K562 (cell line): ENCODE measurements at regions not wholly inside any gene's neighbourhood (a gene's known extent, or its start where the extent isn't known, plus 50 kb on each side); places are given as distances from the start of the nearest gene placed in this dataset.

ENCODE experiments used
- ATAC-seq: fragments of 200-7000 bp; cut with Tn5 transposase; 3 replicates; pipeline ENCODE4 v1.9.1; 2020; ENCODE audit warnings: moderate library complexity
- BruUV-seq: library from RNA; stranded (reverse); fragments of 400-500 nt; replicated peaks from 2 replicates; lab custom pipeline; 2021; lab: Mats Ljungman, UMichigan
- CTCF ChIA-PET: fragments of 300-600 bp; formaldehyde crosslinking; extraction: SDS; loops from one replicate; lab custom pipeline; 2021; ENCODE audit warnings: low intra/inter-chr PET ratio; lab: Yijun Ruan, JAX
- POLR2A ChIA-PET: fragments of 300-600, 350-650 bp; sonication (Branson Sonifier 250); formaldehyde crosslinking; extraction: SDS; loops from one replicate; lab custom pipeline; 2021; ENCODE audit warnings: antibody characterized with exemption, inconsistent platforms; lab: Yijun Ruan, JAX
- DNase-seq, 4 experiments: peaks; one replicate each; pipeline versions ENCODE4 v3.0.0 to v3.0.0-alpha.2; 2011 to 2018; ENCODE audit warnings: low spot score in 3 of 4, mixed read lengths in 3 of 4; ENCODE audit errors: extremely low read depth in 1 of 4
- FAIRE-seq: peaks from 2 replicates; lab custom pipeline; 2011; peaks lifted over from hg19 to GRCh38; lab: Jason Lieb, UNC
- H2AFZ ChIP-seq: 2 replicates; pipeline ENCODE4 v1.6.0; 2011; ENCODE audit warnings: low read depth, low read length, control low read depth, inconsistent platforms
- H3K27ac ChIP-seq: fragments of 200-600 bp; 3 replicates; pipeline ENCODE4 v1.8.0; 2011; ENCODE audit warnings: low read depth, mild to moderate bottlenecking, control low read depth, inconsistent platforms, low read length, moderate library complexity, mixed read lengths; ENCODE audit errors: extremely low read depth
- H3K27me3 ChIP-seq, 2 experiments: fragments of 300-600 bp in 1 of 2; 2 replicates in 1 of 2; 3 replicates in 1 of 2; pipeline versions ENCODE4 v1.6.0 to v1.8.0; 2011; ENCODE audit warnings: inconsistent platforms in 2 of 2, low read length in 2 of 2, mild to moderate bottlenecking in 1 of 2, mixed read lengths in 1 of 2, moderate library complexity in 1 of 2; ENCODE audit not compliant: control insufficient read depth in 2 of 2, insufficient read depth in 2 of 2
- H3K36me3 ChIP-seq: fragments of 300-600 bp; 3 replicates; pipeline ENCODE4 v1.8.0; 2011; ENCODE audit warnings: mild to moderate bottlenecking, low read length, inconsistent platforms; ENCODE audit not compliant: control insufficient read depth, insufficient read depth
- H3K4me1 ChIP-seq, 2 experiments: fragments of 200-600 bp in 1 of 2; replicated peaks in 1 of 2; 2 replicates in 1 of 2; 3 replicates in 1 of 2; pipeline versions ENCODE4 v1.5.1 to v1.8.0; 2011; ENCODE audit warnings: inconsistent platforms in 2 of 2, low read length in 2 of 2, mild to moderate bottlenecking in 1 of 2, mixed read lengths in 1 of 2, moderate library complexity in 1 of 2; ENCODE audit not compliant: control insufficient read depth in 2 of 2, insufficient read depth in 2 of 2
- H3K4me2 ChIP-seq: 2 replicates; pipeline ENCODE4 v1.6.1; 2011; ENCODE audit warnings: low read length, control low read depth, inconsistent platforms, mixed read lengths; ENCODE audit not compliant: insufficient read depth
- H3K4me3 ChIP-seq: fragments of 200-600 bp; sonication (generic), shearing (Covaris generic); 2 replicates; pipeline ENCODE4 v1.5.1; 2016; ENCODE audit warnings: control low read depth, inconsistent platforms
- H3K79me2 ChIP-seq: fragments of 200-600 bp; 3 replicates; pipeline ENCODE4 v1.8.0; 2011; ENCODE audit warnings: low read length, inconsistent platforms; ENCODE audit not compliant: control insufficient read depth, insufficient read depth
- H3K9ac ChIP-seq, 2 experiments: 2 replicates each; pipeline versions ENCODE4 v1.6.0 to v1.6.1; 2011; ENCODE audit warnings: low read depth in 2 of 2, low read length in 2 of 2, control low read depth in 1 of 2, inconsistent platforms in 1 of 2, mild to moderate bottlenecking in 1 of 2, mixed read lengths in 1 of 2; ENCODE audit not compliant: insufficient read depth in 1 of 2
- H3K9me1 ChIP-seq: one replicate; pipeline ENCODE4 v1.6.0; 2011; ENCODE audit warnings: inconsistent platforms, mild to moderate bottlenecking, low read length, moderate library complexity; ENCODE audit not compliant: control insufficient read depth, insufficient read depth
- H3K9me3 ChIP-seq: replicated peaks from 2 replicates; pipeline ENCODE4 v1.5.1; 2011; ENCODE audit warnings: low read depth, low read length, inconsistent platforms; ENCODE audit not compliant: control insufficient read depth, insufficient read depth
- H4K20me1 ChIP-seq: replicated peaks from 2 replicates; pipeline ENCODE4 v1.6.1; 2011; ENCODE audit warnings: low read length, inconsistent platforms, mixed read lengths; ENCODE audit not compliant: control insufficient read depth, insufficient read depth
- ASH1L ChIP-seq: fragments of 450-650 bp; IDR thresholded peaks from 2 replicates; pipeline ENCODE4 v1.6.1; 2018; ENCODE audit warnings: borderline replicate concordance, mild to moderate bottlenecking, low read depth; ENCODE audit not compliant: partially characterized antibody
- HNRNPUL1 ChIP-seq: fragments of 200-400 bp; formaldehyde crosslinking; IDR thresholded peaks from 2 replicates; pipeline ENCODE4 v1.6.1; 2017; ENCODE audit warnings: low read length
- MED1 ChIP-seq: sonication (generic); formaldehyde crosslinking; IDR thresholded peaks from 2 replicates; pipeline ENCODE4 v1.8.1; 2023; ENCODE audit warnings: missing genetic modification reagents, borderline replicate concordance
- TAF1 ChIP-seq: IDR thresholded peaks from 2 replicates; pipeline ENCODE4 v1.6.1; 2011; ENCODE audit warnings: mild to moderate bottlenecking, low read length, moderate library complexity; ENCODE audit not compliant: insufficient read depth, control insufficient read depth, severe bottlenecking; ENCODE audit errors: extremely low read depth
- THRAP3 ChIP-seq: fragments of 450-650 bp; IDR thresholded peaks from 2 replicates; pipeline ENCODE4 v1.6.1; 2016; ENCODE audit warnings: mild to moderate bottlenecking, inconsistent platforms, borderline replicate concordance
- ZNF174 ChIP-seq: fragments of 250-450 bp; sonication (Bioruptor Pico); IDR thresholded peaks from 2 replicates; pipeline ENCODE4 v1.4.0; 2020; ENCODE audit warnings: mild to moderate bottlenecking
- ZNF780A ChIP-seq: fragments of 250-450 bp; sonication (Bioruptor Pico); IDR thresholded peaks from 2 replicates; pipeline ENCODE4 v1.5.0; 2021; ENCODE audit warnings: mild to moderate bottlenecking
- in situ Hi-C: fragments of 300-500 bp; cut with MboI; formaldehyde crosslinking; loops from 4 replicates; pipeline ENCODE4 v1.15.0; 2018; ENCODE audit warnings: inconsistent platforms, mixed read lengths
- intact Hi-C: fragments of 100-400 bp; cut with micrococcal nuclease; formaldehyde crosslinking; loops from 2 replicates; pipeline ENCODE4 v1.14.2; 2022
- TF ChIP-seq, protein P1 (sequence below): fragments of 200-400 bp; formaldehyde crosslinking; IDR thresholded peaks from 2 replicates; pipeline ENCODE4 v1.6.1; 2017; ENCODE audit warnings: mild to moderate bottlenecking, low read depth, low read length, moderate library complexity

DNA sequence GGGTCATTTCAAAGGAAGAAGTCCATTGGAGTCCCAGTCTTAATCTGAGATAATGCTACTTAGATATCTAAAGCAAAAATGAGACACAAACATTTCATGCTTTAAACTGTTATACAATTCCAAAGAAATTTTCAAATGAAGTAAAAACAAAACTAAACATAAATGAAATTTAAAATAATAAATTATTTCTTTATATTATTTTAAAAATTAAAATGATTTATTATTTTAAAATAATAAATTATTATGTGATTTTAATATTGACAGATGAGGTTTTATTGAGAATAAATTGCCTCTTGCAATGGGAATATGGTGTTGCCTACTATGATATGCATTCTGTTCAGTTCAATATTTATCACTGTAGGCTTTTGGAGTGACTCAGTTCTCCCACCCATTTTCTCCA lies 93.7 kb upstream of the BACH2 start:
- intact Hi-C loops (loop anchor here (10.0 kb wide), 1 partner anchor 176 kb away; no protein-coding TSS in a partner anchor), in situ Hi-C loops (no loop called here)
- H3K27ac ChIP-seq = no peak overlapping the region
- H3K9me1 ChIP-seq = no peaks in the 10 kb centered on the region
- ChIA-PET CTCF (no interaction called here), POLR2A (interaction anchor here (1.0 kb wide), 1 partner anchor 18 kb away, joined by 3 read pairs; no protein-coding TSS in a partner anchor)
- TF ChIP-seq HNRNPUL1 (no peak), MED1 (CRISPR knock-in tag) (no peak), TAF1 (no peak), THRAP3 (no peak), ZNF174 (CRISPR knock-in tag) (no peak), ASH1L (no peak), ZNF780A (no peak)
- TF ChIP-seq, protein P1, sequence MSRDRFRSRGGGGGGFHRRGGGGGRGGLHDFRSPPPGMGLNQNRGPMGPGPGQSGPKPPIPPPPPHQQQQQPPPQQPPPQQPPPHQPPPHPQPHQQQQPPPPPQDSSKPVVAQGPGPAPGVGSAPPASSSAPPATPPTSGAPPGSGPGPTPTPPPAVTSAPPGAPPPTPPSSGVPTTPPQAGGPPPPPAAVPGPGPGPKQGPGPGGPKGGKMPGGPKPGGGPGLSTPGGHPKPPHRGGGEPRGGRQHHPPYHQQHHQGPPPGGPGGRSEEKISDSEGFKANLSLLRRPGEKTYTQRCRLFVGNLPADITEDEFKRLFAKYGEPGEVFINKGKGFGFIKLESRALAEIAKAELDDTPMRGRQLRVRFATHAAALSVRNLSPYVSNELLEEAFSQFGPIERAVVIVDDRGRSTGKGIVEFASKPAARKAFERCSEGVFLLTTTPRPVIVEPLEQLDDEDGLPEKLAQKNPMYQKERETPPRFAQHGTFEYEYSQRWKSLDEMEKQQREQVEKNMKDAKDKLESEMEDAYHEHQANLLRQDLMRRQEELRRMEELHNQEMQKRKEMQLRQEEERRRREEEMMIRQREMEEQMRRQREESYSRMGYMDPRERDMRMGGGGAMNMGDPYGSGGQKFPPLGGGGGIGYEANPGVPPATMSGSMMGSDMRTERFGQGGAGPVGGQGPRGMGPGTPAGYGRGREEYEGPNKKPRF = no peak
- H2AFZ ChIP-seq = no peak overlapping the region
- no peaks in the 10 kb centered on the region for H4K20me1 ChIP-seq
- no peaks in the 10 kb centered on the region for H3K9me3 ChIP-seq
- no peaks in the 10 kb centered on the region; a peak in 1 of 5 replicates for H3K27me3 ChIP-seq
- H3K4me3 ChIP-seq = no peak overlapping the region
- no TSS peak for BruUV-seq
- H3K36me3 ChIP-seq = no peaks in the 10 kb centered on the region
- ATAC-seq (no peak), DNase-seq (no peak), FAIRE-seq (no peak)
- peaks cover 3% of the 10 kb centered on the region in 2 experiments; a peak in 2 of 5 replicates for H3K4me1 ChIP-seq
- no peaks in the 10 kb centered on the region for H3K79me2 ChIP-seq
- H3K9ac ChIP-seq = no peak overlapping the region
- no peak overlapping the region for H3K4me2 ChIP-seq
